Osteocyte (in vitro differentiated cells): ENCODE measurements at regions not wholly inside any gene's neighbourhood (a gene's known extent, or its start where the extent isn't known, plus 50 kb on each side); places are given as distances from the start of the nearest gene placed in this dataset.

Source experiments
- DNase-seq: peaks from one replicate; pipeline ENCODE4 v3.0.0; 2021; ENCODE audit warnings: mixed read lengths; ENCODE audit not compliant: unreplicated experiment; ENCODE audit errors: extremely low spot score
- H3K27ac Mint-ChIP-seq: one replicate; pipeline ENCODE4 v1.8.0; 2021; ENCODE audit warnings: mild to moderate bottlenecking, mixed read lengths; ENCODE audit not compliant: unreplicated experiment
- H3K27me3 Mint-ChIP-seq: one replicate; pipeline ENCODE4 v1.8.0; 2021; ENCODE audit warnings: mixed read lengths; ENCODE audit not compliant: unreplicated experiment
- H3K36me3 Mint-ChIP-seq: one replicate; pipeline ENCODE4 v1.8.0; 2021; ENCODE audit warnings: mixed read lengths; ENCODE audit not compliant: unreplicated experiment
- H3K4me1 Mint-ChIP-seq: one replicate; pipeline ENCODE4 v1.8.0; 2021; ENCODE audit warnings: mixed read lengths; ENCODE audit not compliant: unreplicated experiment
- H3K4me3 Mint-ChIP-seq: one replicate; pipeline ENCODE4 v1.8.0; 2021; ENCODE audit warnings: mild to moderate bottlenecking, moderate library complexity, mixed read lengths; ENCODE audit not compliant: unreplicated experiment
- H3K9me3 Mint-ChIP-seq: one replicate; pipeline ENCODE4 v1.8.0; 2021; ENCODE audit warnings: mixed read lengths; ENCODE audit not compliant: unreplicated experiment
- TF ChIP-seq, protein P1 (sequence below): fragments of 200-600 bp; sonication (generic); IDR thresholded peaks from 2 replicates; pipeline ENCODE4 v1.5.0; 2021; ENCODE audit warnings: antibody characterized with exemption, mild to moderate bottlenecking, moderate library complexity

DNA sequence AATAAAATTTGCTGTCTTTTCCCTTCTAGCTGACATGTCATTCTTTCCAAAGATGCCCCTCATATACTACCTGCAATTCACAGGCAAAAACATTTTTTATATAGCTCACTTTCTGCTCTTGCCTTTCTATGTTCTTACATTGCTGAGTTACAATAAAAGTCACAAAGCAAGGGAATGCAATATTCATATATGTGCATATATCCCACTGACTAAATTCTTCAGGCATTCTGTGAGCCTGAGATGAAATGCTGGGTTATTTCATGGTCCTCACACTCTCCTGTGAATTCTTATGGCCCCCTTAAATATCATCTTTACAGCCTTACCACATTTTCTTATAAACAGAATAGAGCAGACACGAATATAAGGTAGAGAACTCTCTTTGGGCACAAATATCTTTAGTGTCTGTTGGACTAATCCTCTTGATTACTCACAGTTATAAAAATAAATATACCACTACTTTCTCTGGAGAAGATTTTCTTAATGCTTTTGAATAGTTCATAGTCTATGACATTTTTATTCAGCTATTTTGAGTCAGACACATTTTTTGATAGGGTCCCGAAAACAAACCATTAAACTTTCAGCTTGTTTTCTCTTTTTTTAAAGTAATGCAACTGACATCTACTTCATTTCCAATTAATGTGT is 84.1 kb upstream of the H2AZ1 start:
- TF ChIP-seq, protein P1, sequence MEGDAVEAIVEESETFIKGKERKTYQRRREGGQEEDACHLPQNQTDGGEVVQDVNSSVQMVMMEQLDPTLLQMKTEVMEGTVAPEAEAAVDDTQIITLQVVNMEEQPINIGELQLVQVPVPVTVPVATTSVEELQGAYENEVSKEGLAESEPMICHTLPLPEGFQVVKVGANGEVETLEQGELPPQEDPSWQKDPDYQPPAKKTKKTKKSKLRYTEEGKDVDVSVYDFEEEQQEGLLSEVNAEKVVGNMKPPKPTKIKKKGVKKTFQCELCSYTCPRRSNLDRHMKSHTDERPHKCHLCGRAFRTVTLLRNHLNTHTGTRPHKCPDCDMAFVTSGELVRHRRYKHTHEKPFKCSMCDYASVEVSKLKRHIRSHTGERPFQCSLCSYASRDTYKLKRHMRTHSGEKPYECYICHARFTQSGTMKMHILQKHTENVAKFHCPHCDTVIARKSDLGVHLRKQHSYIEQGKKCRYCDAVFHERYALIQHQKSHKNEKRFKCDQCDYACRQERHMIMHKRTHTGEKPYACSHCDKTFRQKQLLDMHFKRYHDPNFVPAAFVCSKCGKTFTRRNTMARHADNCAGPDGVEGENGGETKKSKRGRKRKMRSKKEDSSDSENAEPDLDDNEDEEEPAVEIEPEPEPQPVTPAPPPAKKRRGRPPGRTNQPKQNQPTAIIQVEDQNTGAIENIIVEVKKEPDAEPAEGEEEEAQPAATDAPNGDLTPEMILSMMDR = no peak
- Mint-ChIP-seq H3K9me3 (peaks cover 16% of the 10 kb centered on the region), H3K27ac (no peak overlapping the region), H3K36me3 (no peaks in the 10 kb centered on the region), H3K27me3 (peaks cover 4% of the 10 kb centered on the region), H3K4me3 (no peak overlapping the region), H3K4me1 (no peaks in the 10 kb centered on the region)
- no peak for DNase-seq

DNA sequence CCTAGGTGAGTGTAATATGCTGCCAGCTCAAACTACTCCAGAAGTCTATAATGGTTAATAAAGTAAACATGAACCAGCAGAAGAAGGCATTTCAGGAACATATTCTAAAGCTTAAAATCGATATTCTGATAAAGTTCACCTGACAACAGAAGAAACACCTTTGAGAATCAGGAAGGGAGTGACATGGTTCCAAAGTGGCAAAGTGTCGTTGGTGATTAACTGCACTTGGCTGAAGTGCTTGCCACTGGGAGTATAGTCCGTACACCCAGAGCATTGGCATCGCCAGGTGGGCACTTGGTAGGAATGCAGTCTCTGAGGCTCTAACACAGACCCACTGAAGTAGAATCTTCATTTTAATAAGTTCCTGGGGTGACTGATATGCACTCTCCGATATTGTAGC is 76.0 kb upstream of the H2AZ1 start:
- no peak overlapping the region for H3K27ac Mint-ChIP-seq
- TF ChIP-seq, protein P1 = no peak
- peaks cover 5% of the 10 kb centered on the region for H3K9me3 Mint-ChIP-seq
- no peak overlapping the region for H3K4me3 Mint-ChIP-seq
- H3K27me3 Mint-ChIP-seq = peaks cover 13% of the 10 kb centered on the region
- no peaks in the 10 kb centered on the region for H3K4me1 Mint-ChIP-seq
- no peaks in the 10 kb centered on the region for H3K36me3 Mint-ChIP-seq
- no peak for DNase-seq

DNA sequence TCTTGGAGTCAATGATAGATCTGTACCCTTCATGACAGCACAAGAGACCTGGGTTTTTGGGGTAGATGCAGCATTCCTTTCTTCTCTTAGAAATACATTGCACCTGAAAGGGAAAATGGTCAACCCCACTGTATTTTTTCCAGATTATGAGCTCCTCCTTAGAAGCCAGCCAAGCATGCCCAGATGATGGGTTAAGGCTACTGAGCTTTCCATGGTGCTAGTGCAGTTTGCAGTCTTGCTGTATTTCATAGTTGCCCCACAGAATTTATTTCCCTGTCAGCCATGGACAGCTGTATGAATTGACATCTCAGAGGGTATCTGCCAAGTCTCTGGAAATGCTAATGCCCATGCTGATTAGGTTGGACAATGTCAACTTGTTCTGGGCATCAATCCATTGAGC is 73.7 kb upstream of the H2AZ1 start:
- Mint-ChIP-seq H3K27ac (no peak overlapping the region), H3K36me3 (no peaks in the 10 kb centered on the region), H3K4me3 (no peak overlapping the region), H3K27me3 (peaks cover 13% of the 10 kb centered on the region), H3K9me3 (peaks cover 5% of the 10 kb centered on the region), H3K4me1 (no peaks in the 10 kb centered on the region)
- TF ChIP-seq, protein P1 = no peak
- DNase-seq = no peak

DNA sequence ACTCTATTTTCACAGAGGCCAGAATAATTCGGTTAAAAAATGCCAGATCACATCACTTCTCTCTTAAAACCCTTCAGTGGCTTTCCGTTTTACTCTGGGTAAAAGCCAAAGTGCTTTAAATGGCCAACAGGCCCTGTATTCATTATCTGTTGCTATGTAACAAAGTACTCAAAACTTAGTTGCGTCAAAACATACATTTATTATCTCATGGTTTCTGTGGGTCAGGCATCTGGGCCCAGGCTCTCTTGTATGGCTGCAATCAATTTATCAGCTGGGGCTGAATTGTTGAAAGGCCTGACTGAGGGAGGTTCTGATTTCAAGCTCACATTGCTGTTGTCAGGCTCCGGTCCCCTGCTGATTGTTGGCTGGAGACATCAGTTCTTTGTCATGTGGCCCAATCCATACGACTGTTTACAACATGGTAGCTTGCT is 72.7 kb upstream of the H2AZ1 start:
- H3K27me3 Mint-ChIP-seq = peaks cover 16% of the 10 kb centered on the region

DNA sequence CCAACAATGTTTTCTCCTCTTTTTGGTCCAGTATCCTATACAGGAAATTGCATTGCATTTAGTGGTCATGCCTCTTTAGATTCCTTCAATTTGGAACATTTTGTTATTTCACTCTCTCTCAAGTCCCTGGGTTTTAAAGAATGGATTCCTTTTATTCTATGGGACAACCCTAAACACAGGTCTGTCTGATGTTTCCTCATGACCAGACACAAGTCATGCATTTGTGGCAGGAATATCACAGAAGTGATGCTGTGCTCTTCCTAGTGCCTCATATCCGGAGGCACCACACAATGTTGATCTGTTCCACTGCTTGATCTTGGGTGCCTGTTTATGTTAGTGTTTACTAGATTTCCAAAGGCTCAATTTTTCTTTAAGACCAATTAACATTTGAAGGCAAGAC is 69.7 kb upstream of the H2AZ1 start:
- Mint-ChIP-seq H3K9me3 (peaks cover 5% of the 10 kb centered on the region), H3K36me3 (no peaks in the 10 kb centered on the region), H3K4me1 (no peaks in the 10 kb centered on the region), H3K27ac (no peak overlapping the region), H3K4me3 (no peak overlapping the region), H3K27me3 (peaks cover 16% of the 10 kb centered on the region)
- no peak for DNase-seq
- TF ChIP-seq, protein P1 = no peak

More for the DNA sequence above, 72.7 kb upstream of the H2AZ1 start:
- H3K9me3 Mint-ChIP-seq = peaks cover 5% of the 10 kb centered on the region
- no peaks in the 10 kb centered on the region for H3K4me1 Mint-ChIP-seq
- no peaks in the 10 kb centered on the region for H3K36me3 Mint-ChIP-seq
- no peak for DNase-seq
- TF ChIP-seq, protein P1 = no peak
- no peak overlapping the region for H3K27ac Mint-ChIP-seq
- no peak overlapping the region for H3K4me3 Mint-ChIP-seq
